ENCODE measurements at regions not wholly inside any gene's neighbourhood (a gene's known extent, or its start where the extent isn't known, plus 50 kb on each side); places are given as distances from the start of the nearest gene placed in this dataset.
"Not testable (repeated sequence)": the region's sequence is repeated elsewhere in the genome, so short reads cannot be mapped to it uniquely, and the experiment has no call there.

- Histone ChIP-seq H3K4me3 (ENCODE audit: low read length) (no peak overlapping the region), H3K9me3 (ENCODE audit: low read length) (no peaks in the 10 kb centered on the region)
Measured at GRCh38 chr1:199463521-199464127, 563.9 kb upstream of the NR5A2 start.

GRCh38 chr1:199466961-199467360 lies 560.5 kb upstream of the NR5A2 start:
- Histone ChIP-seq H3K36me3 (ENCODE audit: insufficient read depth, low read length) (no peaks in the 10 kb centered on the region), H3K9me3 (ENCODE audit: low read length) (no peaks in the 10 kb centered on the region), H3K4me3 (ENCODE audit: low read length) (no peak overlapping the region), H3K4me1 (ENCODE audit: insufficient read depth, low read length) (no peaks in the 10 kb centered on the region), H3K27me3 (ENCODE audit: insufficient read depth, low read length) (no peaks in the 10 kb centered on the region), H2AFZ (ENCODE audit: low read depth, low read length) (no peak overlapping the region)

More at GRCh38 chr1:199463521-199464127, 563.9 kb upstream of the NR5A2 start:
- no peak overlapping the region for H2AFZ ChIP-seq (ENCODE audit: low read depth, low read length)
- H3K27me3 ChIP-seq (ENCODE audit: insufficient read depth, low read length) = no peaks in the 10 kb centered on the region
- H3K36me3 ChIP-seq (ENCODE audit: insufficient read depth, low read length) = no peaks in the 10 kb centered on the region
- H3K4me1 ChIP-seq (ENCODE audit: insufficient read depth, low read length) = no peaks in the 10 kb centered on the region

GRCh38 chr1:199472018-199472417 lies 555.5 kb upstream of the NR5A2 start:
- Histone ChIP-seq H3K27me3 (ENCODE audit: insufficient read depth, low read length) (no peaks in the 10 kb centered on the region), H3K4me3 (ENCODE audit: low read length) (no peak overlapping the region), H2AFZ (ENCODE audit: low read depth, low read length) (no peak overlapping the region), H3K36me3 (ENCODE audit: insufficient read depth, low read length) (no peaks in the 10 kb centered on the region), H3K9me3 (ENCODE audit: low read length) (no peaks in the 10 kb centered on the region), H3K4me1 (ENCODE audit: insufficient read depth, low read length) (no peaks in the 10 kb centered on the region)

GRCh38 chr1:199472978-199473377 lies 554.5 kb upstream of the NR5A2 start:
- H2AFZ ChIP-seq (ENCODE audit: low read depth, low read length) = no peak overlapping the region
- H3K9me3 ChIP-seq (ENCODE audit: low read length) = no peaks in the 10 kb centered on the region
- no peaks in the 10 kb centered on the region for H3K27me3 ChIP-seq (ENCODE audit: insufficient read depth, low read length)
- H3K36me3 ChIP-seq (ENCODE audit: insufficient read depth, low read length) = no peaks in the 10 kb centered on the region
- no peak overlapping the region for H3K4me3 ChIP-seq (ENCODE audit: low read length)
- no peaks in the 10 kb centered on the region for H3K4me1 ChIP-seq (ENCODE audit: insufficient read depth, low read length)

- H3K27me3 ChIP-seq (ENCODE audit: insufficient read depth, low read length) = no peaks in the 10 kb centered on the region
- no peaks in the 10 kb centered on the region for H3K36me3 ChIP-seq (ENCODE audit: insufficient read depth, low read length)
- no peaks in the 10 kb centered on the region for H3K9me3 ChIP-seq (ENCODE audit: low read length)
- H3K4me1 ChIP-seq (ENCODE audit: insufficient read depth, low read length) = no peaks in the 10 kb centered on the region
- no peak overlapping the region for H2AFZ ChIP-seq (ENCODE audit: low read depth, low read length)
- no peak overlapping the region for H3K4me3 ChIP-seq (ENCODE audit: low read length)
Measured at GRCh38 chr1:199474738-199475137, 552.8 kb upstream of the NR5A2 start.

- Histone ChIP-seq H3K36me3 (ENCODE audit: insufficient read depth, low read length) (no peaks in the 10 kb centered on the region), H3K4me1 (ENCODE audit: insufficient read depth, low read length) (no peaks in the 10 kb centered on the region), H3K27me3 (ENCODE audit: insufficient read depth, low read length) (no peaks in the 10 kb centered on the region), H3K9me3 (ENCODE audit: low read length) (no peaks in the 10 kb centered on the region), H2AFZ (ENCODE audit: low read depth, low read length) (no peak overlapping the region), H3K4me3 (ENCODE audit: low read length) (no peak overlapping the region)
Measured at GRCh38 chr1:199482426-199482825, 545.1 kb upstream of the NR5A2 start.

- no peak overlapping the region for H3K4me3 ChIP-seq (ENCODE audit: low read length)
- no peaks in the 10 kb centered on the region for H3K9me3 ChIP-seq (ENCODE audit: low read length)
- no peak overlapping the region for H2AFZ ChIP-seq (ENCODE audit: low read depth, low read length)
- no peaks in the 10 kb centered on the region for H3K4me1 ChIP-seq (ENCODE audit: insufficient read depth, low read length)
- no peaks in the 10 kb centered on the region for H3K36me3 ChIP-seq (ENCODE audit: insufficient read depth, low read length)
- no peaks in the 10 kb centered on the region for H3K27me3 ChIP-seq (ENCODE audit: insufficient read depth, low read length)
Measured at GRCh38 chr1:199489594-199489993, 537.9 kb upstream of the NR5A2 start.

GRCh38 chr1:199490769-199491527 lies 536.6 kb upstream of the NR5A2 start:
- no peak overlapping the region for H3K4me3 ChIP-seq (ENCODE audit: low read length)
- no peaks in the 10 kb centered on the region for H3K36me3 ChIP-seq (ENCODE audit: insufficient read depth, low read length)
- no peaks in the 10 kb centered on the region for H3K9me3 ChIP-seq (ENCODE audit: low read length)
- no peak overlapping the region for H2AFZ ChIP-seq (ENCODE audit: low read depth, low read length)
- no peaks in the 10 kb centered on the region for H3K4me1 ChIP-seq (ENCODE audit: insufficient read depth, low read length)
- no peaks in the 10 kb centered on the region for H3K27me3 ChIP-seq (ENCODE audit: insufficient read depth, low read length)

GRCh38 chr1:199495432-199495831 lies 532.1 kb upstream of the NR5A2 start:
- Histone ChIP-seq H2AFZ (ENCODE audit: low read depth, low read length) (no peak overlapping the region), H3K27me3 (ENCODE audit: insufficient read depth, low read length) (no peaks in the 10 kb centered on the region), H3K4me1 (ENCODE audit: insufficient read depth, low read length) (no peaks in the 10 kb centered on the region), H3K9me3 (ENCODE audit: low read length) (no peaks in the 10 kb centered on the region), H3K4me3 (ENCODE audit: low read length) (no peak overlapping the region), H3K36me3 (ENCODE audit: insufficient read depth, low read length) (no peaks in the 10 kb centered on the region)

- not testable (repeated sequence) for H3K9me3 ChIP-seq (ENCODE audit: low read length); H2AFZ ChIP-seq (ENCODE audit: low read depth, low read length); H3K36me3 ChIP-seq (ENCODE audit: insufficient read depth, low read length); H3K4me3 ChIP-seq (ENCODE audit: low read length); H3K4me1 ChIP-seq (ENCODE audit: insufficient read depth, low read length); H3K27me3 ChIP-seq (ENCODE audit: insufficient read depth, low read length)
Measured at GRCh38 chr1:199498802-199499201, 528.7 kb upstream of the NR5A2 start.

- Histone ChIP-seq H3K27me3 (ENCODE audit: insufficient read depth, low read length) (no peaks in the 10 kb centered on the region), H2AFZ (ENCODE audit: low read depth, low read length) (no peak overlapping the region), H3K9me3 (ENCODE audit: low read length) (no peaks in the 10 kb centered on the region), H3K4me3 (ENCODE audit: low read length) (no peak overlapping the region), H3K36me3 (ENCODE audit: insufficient read depth, low read length) (no peaks in the 10 kb centered on the region), H3K4me1 (ENCODE audit: insufficient read depth, low read length) (peaks cover 10% of the 10 kb centered on the region)
Measured at GRCh38 chr1:199508072-199508471, 519.4 kb upstream of the NR5A2 start.

- no peaks in the 10 kb centered on the region for H3K36me3 ChIP-seq (ENCODE audit: insufficient read depth, low read length)
- no peaks in the 10 kb centered on the region for H3K27me3 ChIP-seq (ENCODE audit: insufficient read depth, low read length)
- peaks cover 10% of the 10 kb centered on the region for H3K4me1 ChIP-seq (ENCODE audit: insufficient read depth, low read length)
- H2AFZ ChIP-seq (ENCODE audit: low read depth, low read length) = no peak overlapping the region
- H3K4me3 ChIP-seq (ENCODE audit: low read length) = no peak overlapping the region
- H3K9me3 ChIP-seq (ENCODE audit: low read length) = no peaks in the 10 kb centered on the region
Measured at GRCh38 chr1:199508653-199509052, 518.9 kb upstream of the NR5A2 start.

GRCh38 chr1:199509456-199509855 lies 518.1 kb upstream of the NR5A2 start:
- no peaks in the 10 kb centered on the region for H3K9me3 ChIP-seq (ENCODE audit: low read length)
- H3K4me3 ChIP-seq (ENCODE audit: low read length) = no peak overlapping the region
- H3K4me1 ChIP-seq (ENCODE audit: insufficient read depth, low read length) = peaks cover 10% of the 10 kb centered on the region
- no peaks in the 10 kb centered on the region for H3K36me3 ChIP-seq (ENCODE audit: insufficient read depth, low read length)
- no peaks in the 10 kb centered on the region for H3K27me3 ChIP-seq (ENCODE audit: insufficient read depth, low read length)
- no peak overlapping the region for H2AFZ ChIP-seq (ENCODE audit: low read depth, low read length)

GRCh38 chr1:199510314-199510713 lies 517.2 kb upstream of the NR5A2 start:
- no peaks in the 10 kb centered on the region for H3K27me3 ChIP-seq (ENCODE audit: insufficient read depth, low read length)
- no peaks in the 10 kb centered on the region for H3K36me3 ChIP-seq (ENCODE audit: insufficient read depth, low read length)
- H3K9me3 ChIP-seq (ENCODE audit: low read length) = no peaks in the 10 kb centered on the region
- H3K4me3 ChIP-seq (ENCODE audit: low read length) = no peak overlapping the region
- H2AFZ ChIP-seq (ENCODE audit: low read depth, low read length) = no peak overlapping the region
- H3K4me1 ChIP-seq (ENCODE audit: insufficient read depth, low read length) = peaks cover 10% of the 10 kb centered on the region

All from neuron (in vitro differentiated cells).